ENCODE measurements at regions not wholly inside any gene's neighbourhood (a gene's known extent, or its start where the extent isn't known, plus 50 kb on each side); places are given as distances from the start of the nearest gene placed in this dataset.

GRCh38 chr16:64426131-64426666 is 695.7 kb downstream of the CDH11 start:
- no peak overlapping the region for H3K4me3 Mint-ChIP-seq
- H3K9me3 Mint-ChIP-seq (ENCODE audit: low read depth) = peaks cover 19% of the 10 kb centered on the region
- ATAC-seq (no peak), DNase-seq (no peak)
- no peaks in the 10 kb centered on the region for H3K4me1 Mint-ChIP-seq
- CTCF ChIA-PET = no interaction called here
- no peaks in the 10 kb centered on the region for H3K36me3 Mint-ChIP-seq
- no peaks in the 10 kb centered on the region for H3K27me3 Mint-ChIP-seq
- H3K27ac Mint-ChIP-seq = no peak overlapping the region

GRCh38 chr16:64425381-64425780 is 696.5 kb downstream of the CDH11 start:
- no peaks in the 10 kb centered on the region for H3K36me3 Mint-ChIP-seq
- peaks cover 22% of the 10 kb centered on the region for H3K9me3 Mint-ChIP-seq (ENCODE audit: low read depth)
- DNase-seq (no peak), ATAC-seq (no peak)
- H3K4me1 Mint-ChIP-seq = no peaks in the 10 kb centered on the region
- no peak overlapping the region for H3K27ac Mint-ChIP-seq
- no peaks in the 10 kb centered on the region for H3K27me3 Mint-ChIP-seq
- H3K4me3 Mint-ChIP-seq = no peak overlapping the region
- CTCF ChIA-PET = no interaction called here

GRCh38 chr16:64422259-64422658 is 699.6 kb downstream of the CDH11 start:
- Mint-ChIP-seq H3K9me3 (ENCODE audit: low read depth) (peaks cover 22% of the 10 kb centered on the region), H3K4me1 (no peaks in the 10 kb centered on the region), H3K27ac (no peak overlapping the region), H3K27me3 (no peaks in the 10 kb centered on the region), H3K36me3 (no peaks in the 10 kb centered on the region), H3K4me3 (no peak overlapping the region)
- DNase-seq = no peak
- no peak for ATAC-seq
- CTCF ChIA-PET = no interaction called here

GRCh38 chr16:64421515-64421914 is 700.3 kb downstream of the CDH11 start:
- H3K4me3 Mint-ChIP-seq = no peak overlapping the region
- DNase-seq = no peak
- ATAC-seq = no peak
- peaks cover 22% of the 10 kb centered on the region for H3K9me3 Mint-ChIP-seq (ENCODE audit: low read depth)
- no peaks in the 10 kb centered on the region for H3K4me1 Mint-ChIP-seq
- CTCF ChIA-PET = no interaction called here
- H3K27ac Mint-ChIP-seq = no peak overlapping the region
- H3K27me3 Mint-ChIP-seq = no peaks in the 10 kb centered on the region
- no peaks in the 10 kb centered on the region for H3K36me3 Mint-ChIP-seq

GRCh38 chr16:64419832-64420231 is 702.0 kb downstream of the CDH11 start:
- H3K4me1 Mint-ChIP-seq = no peaks in the 10 kb centered on the region
- no peak for DNase-seq
- H3K36me3 Mint-ChIP-seq = no peaks in the 10 kb centered on the region
- H3K9me3 Mint-ChIP-seq (ENCODE audit: low read depth) = peaks cover 22% of the 10 kb centered on the region
- ATAC-seq = no peak
- no peak overlapping the region for H3K27ac Mint-ChIP-seq
- CTCF ChIA-PET = no interaction called here
- H3K27me3 Mint-ChIP-seq = no peaks in the 10 kb centered on the region
- no peak overlapping the region for H3K4me3 Mint-ChIP-seq

- H3K4me3 Mint-ChIP-seq = no peak overlapping the region
- CTCF ChIA-PET = no interaction called here
- no peak overlapping the region for H3K27ac Mint-ChIP-seq
- ATAC-seq (no peak), DNase-seq (no peak)
- no peaks in the 10 kb centered on the region for H3K4me1 Mint-ChIP-seq
- H3K27me3 Mint-ChIP-seq = no peaks in the 10 kb centered on the region
- no peaks in the 10 kb centered on the region for H3K36me3 Mint-ChIP-seq
- peaks cover 20% of the 10 kb centered on the region for H3K9me3 Mint-ChIP-seq (ENCODE audit: low read depth)
Measured at GRCh38 chr16:64417711-64418227, 704.1 kb downstream of the CDH11 start.

- Mint-ChIP-seq H3K36me3 (no peaks in the 10 kb centered on the region), H3K4me3 (no peak overlapping the region), H3K27ac (no peak overlapping the region), H3K4me1 (no peaks in the 10 kb centered on the region), H3K27me3 (no peaks in the 10 kb centered on the region), H3K9me3 (ENCODE audit: low read depth) (peaks cover 22% of the 10 kb centered on the region)
- CTCF ChIA-PET = no interaction called here
- ATAC-seq = no peak
- no peak for DNase-seq
Measured at GRCh38 chr16:64416216-64417005, 705.5 kb downstream of the CDH11 start.

GRCh38 chr16:64412578-64413280 is 709.1 kb downstream of the CDH11 start:
- CTCF ChIA-PET = no interaction called here
- ATAC-seq = no peak
- Mint-ChIP-seq H3K27ac (no peak overlapping the region), H3K9me3 (ENCODE audit: low read depth) (peaks cover 14% of the 10 kb centered on the region), H3K27me3 (no peaks in the 10 kb centered on the region), H3K4me3 (no peak overlapping the region), H3K36me3 (no peaks in the 10 kb centered on the region), H3K4me1 (no peaks in the 10 kb centered on the region)
- DNase-seq = no peak

GRCh38 chr16:64410306-64410705 is 711.6 kb downstream of the CDH11 start:
- no peak overlapping the region for H3K27ac Mint-ChIP-seq
- CTCF ChIA-PET = no interaction called here
- DNase-seq (no peak), ATAC-seq (no peak)
- H3K4me3 Mint-ChIP-seq = no peak overlapping the region
- H3K4me1 Mint-ChIP-seq = no peaks in the 10 kb centered on the region
- H3K36me3 Mint-ChIP-seq = no peaks in the 10 kb centered on the region
- H3K27me3 Mint-ChIP-seq = no peaks in the 10 kb centered on the region
- peaks cover 13% of the 10 kb centered on the region for H3K9me3 Mint-ChIP-seq (ENCODE audit: low read depth)

GRCh38 chr16:64409783-64410210 is 712.1 kb downstream of the CDH11 start:
- H3K27me3 Mint-ChIP-seq = no peaks in the 10 kb centered on the region
- H3K36me3 Mint-ChIP-seq = no peaks in the 10 kb centered on the region
- no peak overlapping the region for H3K27ac Mint-ChIP-seq
- ATAC-seq (no peak), DNase-seq (no peak)
- H3K4me1 Mint-ChIP-seq = no peaks in the 10 kb centered on the region
- peaks cover 15% of the 10 kb centered on the region for H3K9me3 Mint-ChIP-seq (ENCODE audit: low read depth)
- CTCF ChIA-PET = no interaction called here
- H3K4me3 Mint-ChIP-seq = no peak overlapping the region

- no peak for ATAC-seq
- DNase-seq = no peak
- H3K9me3 Mint-ChIP-seq (ENCODE audit: low read depth) = peaks cover 13% of the 10 kb centered on the region
Measured at GRCh38 chr16:64408699-64409098, 713.2 kb downstream of the CDH11 start.

GRCh38 chr16:64406770-64407181 is 715.1 kb downstream of the CDH11 start:
- ATAC-seq = no peak
- Mint-ChIP-seq H3K9me3 (ENCODE audit: low read depth) (peaks cover 6% of the 10 kb centered on the region), H3K36me3 (no peaks in the 10 kb centered on the region), H3K27ac (no peak overlapping the region), H3K4me1 (no peaks in the 10 kb centered on the region), H3K27me3 (no peaks in the 10 kb centered on the region), H3K4me3 (no peak overlapping the region)
- no peak for DNase-seq
- CTCF ChIA-PET = no interaction called here

More at GRCh38 chr16:64408699-64409098, 713.2 kb downstream of the CDH11 start:
- Mint-ChIP-seq H3K4me3 (no peak overlapping the region), H3K36me3 (no peaks in the 10 kb centered on the region), H3K27me3 (no peaks in the 10 kb centered on the region), H3K4me1 (no peaks in the 10 kb centered on the region), H3K27ac (no peak overlapping the region)
- CTCF ChIA-PET = no interaction called here

- no peak overlapping the region for H3K4me3 Mint-ChIP-seq
- no peaks in the 10 kb centered on the region for H3K36me3 Mint-ChIP-seq
- peaks cover 9% of the 10 kb centered on the region for H3K9me3 Mint-ChIP-seq (ENCODE audit: low read depth)
- DNase-seq (no peak), ATAC-seq (no peak)
- no peak overlapping the region for H3K27ac Mint-ChIP-seq
- H3K4me1 Mint-ChIP-seq = no peaks in the 10 kb centered on the region
- CTCF ChIA-PET = no interaction called here
- H3K27me3 Mint-ChIP-seq = no peaks in the 10 kb centered on the region
Measured at GRCh38 chr16:64403352-64403751, 718.5 kb downstream of the CDH11 start.

GRCh38 chr16:64398793-64399192 is 723.1 kb downstream of the CDH11 start:
- DNase-seq (no peak), ATAC-seq (no peak)
- Mint-ChIP-seq H3K27me3 (no peaks in the 10 kb centered on the region), H3K9me3 (ENCODE audit: low read depth) (peaks cover 12% of the 10 kb centered on the region), H3K4me3 (no peak overlapping the region), H3K36me3 (no peaks in the 10 kb centered on the region), H3K27ac (no peak overlapping the region), H3K4me1 (no peaks in the 10 kb centered on the region)
- CTCF ChIA-PET = no interaction called here
